ENCODE measurements at regions not wholly inside any gene's neighbourhood (a gene's known extent, or its start where the extent isn't known, plus 50 kb on each side); places are given as distances from the start of the nearest gene placed in this dataset.
A peak's percentile ranks its signal among the peaks of the same experiment; 100 is the strongest.

DNA sequence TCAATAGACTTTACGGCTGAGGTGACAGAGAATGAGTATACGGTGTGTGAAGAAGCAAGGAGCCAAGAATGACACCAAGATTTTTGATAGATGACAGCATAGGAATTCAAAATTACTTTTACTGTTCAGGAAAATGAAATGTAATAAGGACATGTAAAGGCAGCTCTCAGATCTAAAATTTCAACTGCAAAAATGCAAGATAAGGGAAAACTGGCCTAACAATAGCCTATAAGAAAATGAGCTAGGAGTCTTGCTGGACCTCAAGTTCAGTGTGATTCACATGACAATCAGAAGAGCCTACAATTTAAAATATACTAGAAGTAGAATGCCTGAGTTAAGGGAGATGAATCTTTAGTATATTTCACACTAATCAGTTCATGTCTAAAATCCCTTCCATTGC is 102.0 kb downstream of the RPS29 start:
- no peak for FAIRE-seq
- H3K36me3 ChIP-seq (ENCODE audit: control insufficient read depth, insufficient read depth, low read length), result no peaks in the 10 kb centered on the region
- H3K4me3 ChIP-seq (ENCODE audit: low read depth, low read length), result no peak overlapping the region
- no peak for TF ChIP-seq CTCF (IDR thresholded peaks at IDR 0.05; ENCODE audit: insufficient read depth, low read length, severe bottlenecking)
- no peak for DNase-seq (ENCODE audit: low read depth)
- H3K27me3 ChIP-seq (ENCODE audit: control insufficient read depth, insufficient read depth, low read length), result peaks cover 1% of the 10 kb centered on the region

- Histone ChIP-seq H3K4me3 (ENCODE audit: low read depth, low read length) (no peak overlapping the region), H3K36me3 (ENCODE audit: control insufficient read depth, insufficient read depth, low read length) (no peaks in the 10 kb centered on the region), H3K27me3 (ENCODE audit: control insufficient read depth, insufficient read depth, low read length) (peaks cover 1% of the 10 kb centered on the region)
- TF ChIP-seq CTCF (IDR thresholded peaks at IDR 0.05; ENCODE audit: insufficient read depth, low read length, severe bottlenecking), result no peak
- no peak for FAIRE-seq
- no peak for DNase-seq (ENCODE audit: low read depth)
Observed at GRCh38 chr14:49483268-49483667, 102.9 kb downstream of the RPS29 start.

DNA sequence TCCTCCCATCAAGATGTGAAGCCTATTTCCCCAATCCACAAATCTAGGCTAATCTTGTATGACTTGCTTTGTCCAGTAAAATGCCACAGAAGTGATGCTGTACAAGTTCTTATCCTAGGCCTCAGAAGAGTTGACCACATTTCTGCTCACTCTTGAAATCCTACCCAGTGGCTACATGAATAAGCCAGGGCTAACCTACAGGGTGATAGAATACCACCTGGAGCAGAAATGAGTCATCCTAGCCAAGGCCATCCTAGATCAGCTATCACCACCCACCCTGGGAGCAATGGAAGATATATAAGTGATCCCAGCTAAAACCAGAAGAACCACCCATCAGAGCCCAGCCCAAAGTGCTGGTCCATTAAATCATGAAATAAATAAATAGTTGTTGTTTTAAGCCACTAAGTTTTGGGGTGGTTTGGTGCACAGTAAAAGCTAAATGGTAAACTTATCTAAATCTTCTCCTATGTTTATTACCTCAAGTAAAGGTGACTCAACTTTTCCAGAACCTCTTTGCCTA is 105.1 kb downstream of the RPS29 start:
- no peak for TF ChIP-seq CTCF (IDR thresholded peaks at IDR 0.05; ENCODE audit: insufficient read depth, low read length, severe bottlenecking)
- DNase-seq (ENCODE audit: low read depth), result peak; percentile 6
- H3K4me3 ChIP-seq (ENCODE audit: low read depth, low read length), result no peak overlapping the region
- H3K27me3 ChIP-seq (ENCODE audit: control insufficient read depth, insufficient read depth, low read length), result peaks cover 1% of the 10 kb centered on the region
- H3K36me3 ChIP-seq (ENCODE audit: control insufficient read depth, insufficient read depth, low read length), result no peaks in the 10 kb centered on the region
- FAIRE-seq, result no peak

DNA sequence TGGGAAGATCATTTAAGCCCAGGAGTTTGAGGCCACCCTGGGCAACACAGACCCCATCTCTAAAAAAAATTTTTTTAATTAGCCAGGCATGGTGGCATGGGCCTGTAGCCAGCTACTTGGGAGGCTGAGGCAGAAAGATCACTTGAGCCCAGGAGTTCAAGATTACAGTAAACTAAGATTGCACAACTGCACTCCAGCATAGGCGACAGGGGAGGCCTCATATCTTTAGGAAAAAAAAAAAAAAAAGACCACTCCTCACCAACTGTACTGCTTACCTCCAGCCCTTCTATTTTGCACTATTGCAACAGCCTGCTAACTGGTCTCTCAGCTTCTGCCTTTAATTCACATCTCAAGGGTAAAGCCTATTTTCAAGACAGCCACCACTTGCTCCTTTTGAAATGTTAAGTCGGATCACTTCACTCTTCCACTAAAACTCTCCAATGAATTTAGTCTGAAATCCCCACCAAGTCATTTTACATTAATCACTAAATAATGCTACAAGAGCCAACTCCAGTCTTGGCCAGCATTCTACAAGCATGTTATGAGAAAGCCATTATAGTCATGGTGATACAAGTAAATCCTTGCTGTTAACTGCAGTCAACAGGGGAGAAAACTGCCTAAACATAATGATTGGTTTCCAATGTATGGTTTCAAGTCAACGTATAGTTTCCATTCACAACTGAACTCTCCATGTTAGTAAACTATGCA is 106.0 kb downstream of the RPS29 start:
- no peaks in the 10 kb centered on the region for H3K36me3 ChIP-seq (ENCODE audit: control insufficient read depth, insufficient read depth, low read length)
- no peak for TF ChIP-seq CTCF (IDR thresholded peaks at IDR 0.05; ENCODE audit: insufficient read depth, low read length, severe bottlenecking)
- no peak for FAIRE-seq
- peaks cover 1% of the 10 kb centered on the region for H3K27me3 ChIP-seq (ENCODE audit: control insufficient read depth, insufficient read depth, low read length)
- no peak for DNase-seq (ENCODE audit: low read depth)
- H3K4me3 ChIP-seq (ENCODE audit: low read depth, low read length), result no peak overlapping the region

GRCh38 chr14:49479432-49479831 is 106.7 kb downstream of the RPS29 start:
- FAIRE-seq (peak; percentile 23), DNase-seq (ENCODE audit: low read depth) (no peak)
- no peaks in the 10 kb centered on the region for H3K27me3 ChIP-seq (ENCODE audit: control insufficient read depth, insufficient read depth, low read length)
- H3K4me3 ChIP-seq (ENCODE audit: low read depth, low read length), result no peak overlapping the region
- H3K36me3 ChIP-seq (ENCODE audit: control insufficient read depth, insufficient read depth, low read length), result no peaks in the 10 kb centered on the region
- TF ChIP-seq CTCF (IDR thresholded peaks at IDR 0.05; ENCODE audit: insufficient read depth, low read length, severe bottlenecking), result no peak

- no peak for DNase-seq (ENCODE audit: low read depth)
- FAIRE-seq, result no peak
- Histone ChIP-seq H3K36me3 (ENCODE audit: control insufficient read depth, insufficient read depth, low read length) (no peaks in the 10 kb centered on the region), H3K27me3 (ENCODE audit: control insufficient read depth, insufficient read depth, low read length) (no peaks in the 10 kb centered on the region), H3K4me3 (ENCODE audit: low read depth, low read length) (no peak overlapping the region)
- TF ChIP-seq CTCF (IDR thresholded peaks at IDR 0.05; ENCODE audit: insufficient read depth, low read length, severe bottlenecking), result no peak
Observed at GRCh38 chr14:49478784-49479183, 107.4 kb downstream of the RPS29 start.
